SK-N-SH (cell line): ENCODE measurements at regions not wholly inside any gene's neighbourhood (a gene's known extent, or its start where the extent isn't known, plus 50 kb on each side); places are given as distances from the start of the nearest gene placed in this dataset.

Source experiments
- CTCF ChIA-PET: fragments of 300-600, 350-600 bp; formaldehyde crosslinking; extraction: SDS; loops from one replicate; lab custom pipeline; 2021; lab: Yijun Ruan, JAX
- POLR2A ChIA-PET: fragments of 350-600 bp; sonication (Branson Sonifier 250); formaldehyde crosslinking; extraction: SDS; loops from one replicate; lab custom pipeline; 2020; ENCODE audit warnings: antibody characterized with exemption, inconsistent platforms; lab: Yijun Ruan, JAX
- DNase-seq: peaks from one replicate; pipeline ENCODE4 v3.0.0; 2012
- H2AFZ ChIP-seq: fragments of 200-600 bp; sonication (generic); 2 replicates; pipeline ENCODE4 v1.8.1; 2016; ENCODE audit warnings: antibody characterized with exemption, mild to moderate bottlenecking, low read depth
- H3F3A ChIP-seq: fragments of 200-600 bp; sonication (generic); replicated peaks from 2 replicates; pipeline ENCODE3; 2016; ENCODE audit warnings: antibody characterized with exemption, mild to moderate bottlenecking; ENCODE audit not compliant: insufficient read depth
- H3K27ac ChIP-seq, 2 experiments: fragments of 200-500 bp in 1 of 2; fragments of 200-600 bp in 1 of 2; sonication (Bioruptor generic) in 1 of 2; sonication (generic), shearing (Covaris generic) in 1 of 2; 2 replicates each; pipeline versions ENCODE4 v1.5.1 to v1.6.1; 2014 to 2016; ENCODE audit warnings: low read depth in 2 of 2, inconsistent platforms in 1 of 2, low read length in 1 of 2, mild to moderate bottlenecking in 1 of 2, mixed read lengths in 1 of 2
- H3K27me3 ChIP-seq: fragments of 200-600 bp; sonication (generic), shearing (Covaris generic); 2 replicates; pipeline ENCODE4 v1.6.1; 2016; ENCODE audit warnings: mixed run types; ENCODE audit not compliant: insufficient read depth
- H3K36me3 ChIP-seq, 2 experiments: fragments of 200-500 bp in 1 of 2; fragments of 200-600 bp in 1 of 2; sonication (Bioruptor generic) in 1 of 2; sonication (generic) in 1 of 2; replicated peaks in 1 of 2; 2 replicates each; pipeline versions ENCODE3 to v1.5.1; 2014 to 2016; ENCODE audit warnings: low read length in 1 of 2, mild to moderate bottlenecking in 1 of 2; ENCODE audit not compliant: insufficient read depth in 2 of 2, control insufficient read depth in 1 of 2
- H3K4me1 ChIP-seq, 2 experiments: fragments of 200-500 bp in 1 of 2; fragments of 200-600 bp in 1 of 2; sonication (Bioruptor generic) in 1 of 2; sonication (generic), shearing (Covaris generic) in 1 of 2; 2 replicates each; pipeline versions ENCODE4 v1.5.1 to v1.6.1; 2014 to 2016; ENCODE audit warnings: low read depth in 1 of 2, low read length in 1 of 2, mixed run types in 1 of 2; ENCODE audit not compliant: insufficient read depth in 2 of 2, control insufficient read depth in 1 of 2
- H3K4me2 ChIP-seq: fragments of 200-600 bp; sonication (generic), shearing (Covaris generic); 2 replicates; pipeline ENCODE4 v1.6.1; 2017; ENCODE audit warnings: mixed run types
- H3K4me3 ChIP-seq, 2 experiments: fragments of 200-500 bp in 1 of 2; fragments of 200-600 bp in 1 of 2; sonication (Bioruptor generic) in 1 of 2; sonication (generic), shearing (Covaris generic) in 1 of 2; 2 replicates each; pipeline versions ENCODE4 v1.5.1 to v1.8.1; 2014 to 2016; ENCODE audit warnings: low read depth in 2 of 2, inconsistent platforms in 1 of 2, low read length in 1 of 2, mild to moderate bottlenecking in 1 of 2, mixed read lengths in 1 of 2, moderate library complexity in 1 of 2
- H3K79me2 ChIP-seq: fragments of 200-600 bp; sonication (generic); 2 replicates; pipeline ENCODE4 v1.8.1; 2017; ENCODE audit warnings: mild to moderate bottlenecking; ENCODE audit not compliant: insufficient read depth
- H3K9ac ChIP-seq: fragments of 200-600 bp; sonication (generic); 2 replicates; pipeline ENCODE4 v1.6.1; 2017; ENCODE audit warnings: mixed run types
- H3K9me2 ChIP-seq: fragments of 200-600 bp; sonication (generic); 2 replicates; pipeline ENCODE4 v1.6.1; 2017; ENCODE audit warnings: mixed run types
- H3K9me3 ChIP-seq: fragments of 200-600 bp; sonication (generic); 2 replicates; pipeline ENCODE4 v1.6.1; 2017; ENCODE audit warnings: mixed run types, mild to moderate bottlenecking, moderate library complexity
- H4K20me1 ChIP-seq: fragments of 200-600 bp; sonication (generic); 2 replicates; pipeline ENCODE4 v1.6.1; 2017; ENCODE audit warnings: mild to moderate bottlenecking, mixed run types; ENCODE audit not compliant: insufficient read depth
- CHD2 ChIP-seq: fragments of 150-350 bp; IDR thresholded peaks from 2 replicates; pipeline ENCODE4 v1.6.1; 2018; ENCODE audit warnings: low read length; ENCODE audit not compliant: partially characterized antibody
- ELF1 ChIP-seq: IDR thresholded peaks from 2 replicates; pipeline ENCODE4 v1.4.0; 2012
- EP300 ChIP-seq, 2 experiments: IDR thresholded peaks; 2 replicates each; pipeline versions ENCODE4 v1.4.0 to v1.6.1; 2012; ENCODE audit warnings: borderline replicate concordance in 1 of 2, low read depth in 1 of 2, low read length in 1 of 2
- FOSL2 ChIP-seq: IDR thresholded peaks from 2 replicates; pipeline ENCODE4 v1.4.0; 2012; ENCODE audit warnings: low read depth, mild to moderate bottlenecking, moderate library complexity, borderline replicate concordance
- FOXM1 ChIP-seq: IDR thresholded peaks from 2 replicates; pipeline ENCODE4 v1.4.0; 2012; ENCODE audit warnings: low read depth, mild to moderate bottlenecking
- MXI1 ChIP-seq: IDR thresholded peaks from 2 replicates; pipeline ENCODE4 v1.6.1; 2012; ENCODE audit warnings: mild to moderate bottlenecking, low read depth, low read length, improper control_type of control experiment
- NFIC ChIP-seq: IDR thresholded peaks from 2 replicates; pipeline ENCODE4 v1.4.0; 2012; ENCODE audit warnings: borderline replicate concordance
- NRF1 ChIP-seq: IDR thresholded peaks from 2 replicates; pipeline ENCODE4 v1.6.1; 2012; ENCODE audit warnings: low read depth, mild to moderate bottlenecking, low read length
- POLR2AphosphoS5 ChIP-seq: IDR thresholded peaks from 2 replicates; pipeline ENCODE4 v1.6.1; 2012; ENCODE audit warnings: low read depth, low read length
- RAD21 ChIP-seq: IDR thresholded peaks from 2 replicates; pipeline ENCODE4 v1.6.1; 2012; ENCODE audit warnings: mild to moderate bottlenecking, low read length
- RCOR1 ChIP-seq: fragments of 150-350 bp; IDR thresholded peaks from 2 replicates; pipeline ENCODE4 v1.6.1; 2017; ENCODE audit warnings: antibody characterized with exemption, low read length
- SIN3A ChIP-seq: IDR thresholded peaks from 2 replicates; pipeline ENCODE4 v1.6.1; 2012; ENCODE audit warnings: low read depth, mild to moderate bottlenecking, low read length, moderate library complexity, borderline replicate concordance
- SMC3 ChIP-seq: IDR thresholded peaks from 2 replicates; pipeline ENCODE4 v1.6.1; 2012; ENCODE audit warnings: low read depth, low read length, improper control_type of control experiment
- TAF1 ChIP-seq: IDR thresholded peaks from 2 replicates; pipeline ENCODE4 v1.6.1; 2012; ENCODE audit warnings: low read depth, mild to moderate bottlenecking, low read length, moderate library complexity, borderline replicate concordance
- TCF12 ChIP-seq: IDR thresholded peaks from 2 replicates; pipeline ENCODE4 v1.4.0; 2012
- YY1 ChIP-seq: IDR thresholded peaks from 2 replicates; pipeline ENCODE4 v1.4.0; 2012; ENCODE audit warnings: low read depth, mild to moderate bottlenecking
- WGBS: methylation state at CpG from one replicate; pipeline ENCODE4 v1.1.6; 2017; ENCODE audit warnings: low lambda C conversion rate; 5-methylcytosine and 5-hydroxymethylcytosine counted together
- TF ChIP-seq, protein P1 (sequence below): fragments of 200-600 bp; sonication (generic); IDR thresholded peaks from 2 replicates; pipeline ENCODE4 v1.6.1; 2017; ENCODE audit warnings: antibody characterized with exemption, mild to moderate bottlenecking, moderate library complexity
- TF ChIP-seq, protein P2 (sequence below): fragments of 150-350 bp; IDR thresholded peaks from 2 replicates; pipeline ENCODE4 v1.6.1; 2017; ENCODE audit warnings: antibody characterized with exemption, low read length, low read depth, borderline replicate concordance
- TF ChIP-seq, protein P3 (sequence below): IDR thresholded peaks from 2 replicates; pipeline ENCODE4; 2012
- TF ChIP-seq, protein P4 (sequence below): IDR thresholded peaks from 2 replicates; pipeline ENCODE4 v1.4.0; 2012; ENCODE audit warnings: low read depth, borderline replicate concordance

DNA sequence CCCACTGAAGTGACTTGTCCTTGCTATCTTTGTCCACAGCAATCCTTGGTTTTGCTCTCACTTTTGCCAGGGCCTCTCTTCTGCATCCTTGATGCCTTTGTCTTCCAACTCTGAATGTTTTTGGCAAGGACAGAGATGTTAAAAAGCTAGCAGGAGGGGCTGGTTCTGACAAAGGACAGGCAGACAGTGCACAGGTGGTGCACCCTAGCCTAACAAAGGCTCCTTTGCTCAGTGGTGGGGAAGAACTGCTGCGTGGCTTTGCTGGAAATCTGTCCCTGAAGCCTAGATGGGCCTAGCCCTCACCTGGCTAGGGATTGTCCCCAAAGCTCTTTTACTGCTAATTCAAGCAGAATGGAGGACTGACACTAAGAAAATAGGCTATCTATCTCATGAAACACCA lies 233.5 kb downstream of the MAN2A1 start:
- no peaks in the 10 kb centered on the region for H3K79me2 ChIP-seq
- TF ChIP-seq, protein P1, sequence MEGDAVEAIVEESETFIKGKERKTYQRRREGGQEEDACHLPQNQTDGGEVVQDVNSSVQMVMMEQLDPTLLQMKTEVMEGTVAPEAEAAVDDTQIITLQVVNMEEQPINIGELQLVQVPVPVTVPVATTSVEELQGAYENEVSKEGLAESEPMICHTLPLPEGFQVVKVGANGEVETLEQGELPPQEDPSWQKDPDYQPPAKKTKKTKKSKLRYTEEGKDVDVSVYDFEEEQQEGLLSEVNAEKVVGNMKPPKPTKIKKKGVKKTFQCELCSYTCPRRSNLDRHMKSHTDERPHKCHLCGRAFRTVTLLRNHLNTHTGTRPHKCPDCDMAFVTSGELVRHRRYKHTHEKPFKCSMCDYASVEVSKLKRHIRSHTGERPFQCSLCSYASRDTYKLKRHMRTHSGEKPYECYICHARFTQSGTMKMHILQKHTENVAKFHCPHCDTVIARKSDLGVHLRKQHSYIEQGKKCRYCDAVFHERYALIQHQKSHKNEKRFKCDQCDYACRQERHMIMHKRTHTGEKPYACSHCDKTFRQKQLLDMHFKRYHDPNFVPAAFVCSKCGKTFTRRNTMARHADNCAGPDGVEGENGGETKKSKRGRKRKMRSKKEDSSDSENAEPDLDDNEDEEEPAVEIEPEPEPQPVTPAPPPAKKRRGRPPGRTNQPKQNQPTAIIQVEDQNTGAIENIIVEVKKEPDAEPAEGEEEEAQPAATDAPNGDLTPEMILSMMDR, result no peak
- TF ChIP-seq NFIC (no peak), TCF12 (no peak), RCOR1 (no peak), YY1 (no peak), ELF1 (no peak), FOSL2 (no peak), CHD2 (no peak), EP300 (IDR thresholded peaks at IDR 0.05; ENCODE audit: borderline replicate concordance in 1 of 2, low read depth in 1 of 2, low read length in 1 of 2) (no peak), RAD21 (no peak), SMC3 (no peak), MXI1 (no peak), NRF1 (no peak), POLR2AphosphoS5 (no peak), FOXM1 (no peak), TAF1 (no peak), SIN3A (no peak)
- TF ChIP-seq, protein P2, sequence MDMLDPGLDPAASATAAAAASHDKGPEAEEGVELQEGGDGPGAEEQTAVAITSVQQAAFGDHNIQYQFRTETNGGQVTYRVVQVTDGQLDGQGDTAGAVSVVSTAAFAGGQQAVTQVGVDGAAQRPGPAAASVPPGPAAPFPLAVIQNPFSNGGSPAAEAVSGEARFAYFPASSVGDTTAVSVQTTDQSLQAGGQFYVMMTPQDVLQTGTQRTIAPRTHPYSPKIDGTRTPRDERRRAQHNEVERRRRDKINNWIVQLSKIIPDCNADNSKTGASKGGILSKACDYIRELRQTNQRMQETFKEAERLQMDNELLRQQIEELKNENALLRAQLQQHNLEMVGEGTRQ, result no peak
- TF ChIP-seq, protein P3, sequence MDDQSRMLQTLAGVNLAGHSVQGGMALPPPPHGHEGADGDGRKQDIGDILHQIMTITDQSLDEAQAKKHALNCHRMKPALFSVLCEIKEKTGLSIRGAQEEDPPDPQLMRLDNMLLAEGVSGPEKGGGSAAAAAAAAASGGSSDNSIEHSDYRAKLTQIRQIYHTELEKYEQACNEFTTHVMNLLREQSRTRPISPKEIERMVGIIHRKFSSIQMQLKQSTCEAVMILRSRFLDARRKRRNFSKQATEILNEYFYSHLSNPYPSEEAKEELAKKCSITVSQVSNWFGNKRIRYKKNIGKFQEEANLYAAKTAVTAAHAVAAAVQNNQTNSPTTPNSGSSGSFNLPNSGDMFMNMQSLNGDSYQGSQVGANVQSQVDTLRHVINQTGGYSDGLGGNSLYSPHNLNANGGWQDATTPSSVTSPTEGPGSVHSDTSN, result no peak
- TF ChIP-seq, protein P4, sequence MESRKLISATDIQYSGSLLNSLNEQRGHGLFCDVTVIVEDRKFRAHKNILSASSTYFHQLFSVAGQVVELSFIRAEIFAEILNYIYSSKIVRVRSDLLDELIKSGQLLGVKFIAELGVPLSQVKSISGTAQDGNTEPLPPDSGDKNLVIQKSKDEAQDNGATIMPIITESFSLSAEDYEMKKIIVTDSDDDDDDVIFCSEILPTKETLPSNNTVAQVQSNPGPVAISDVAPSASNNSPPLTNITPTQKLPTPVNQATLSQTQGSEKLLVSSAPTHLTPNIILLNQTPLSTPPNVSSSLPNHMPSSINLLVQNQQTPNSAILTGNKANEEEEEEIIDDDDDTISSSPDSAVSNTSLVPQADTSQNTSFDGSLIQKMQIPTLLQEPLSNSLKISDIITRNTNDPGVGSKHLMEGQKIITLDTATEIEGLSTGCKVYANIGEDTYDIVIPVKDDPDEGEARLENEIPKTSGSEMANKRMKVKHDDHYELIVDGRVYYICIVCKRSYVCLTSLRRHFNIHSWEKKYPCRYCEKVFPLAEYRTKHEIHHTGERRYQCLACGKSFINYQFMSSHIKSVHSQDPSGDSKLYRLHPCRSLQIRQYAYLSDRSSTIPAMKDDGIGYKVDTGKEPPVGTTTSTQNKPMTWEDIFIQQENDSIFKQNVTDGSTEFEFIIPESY, result no peak
- no peaks in the 10 kb centered on the region for H3K9me2 ChIP-seq
- no peak overlapping the region for H3K9ac ChIP-seq
- H3K27ac ChIP-seq, result no peak overlapping the region
- no peaks in the 10 kb centered on the region for H3K36me3 ChIP-seq
- no peaks in the 10 kb centered on the region for H3K27me3 ChIP-seq
- no peak overlapping the region for H2AFZ ChIP-seq
- H3K4me3 ChIP-seq, result no peak overlapping the region
- H3K4me2 ChIP-seq, result no peak overlapping the region
- no peaks in the 10 kb centered on the region for H3F3A ChIP-seq
- H3K9me3 ChIP-seq, result no peaks in the 10 kb centered on the region
- peaks cover 0 to 14% of the 10 kb centered on the region in 2 experiments; a peak in 1 of 4 replicates for H3K4me1 ChIP-seq
- CTCF ChIA-PET, result interaction anchor here (1.1 kb wide), 1 partner anchor 425 kb away, joined by 3 read pairs; no protein-coding TSS in a partner anchor
- POLR2A ChIA-PET, result no interaction called here
- DNase-seq, result no peak
- no peaks in the 10 kb centered on the region for H4K20me1 ChIP-seq
- 63% methylated on average over 1 of the region's 1 CpG for WGBS
